Chondrocyte (in vitro differentiated cells): ENCODE measurements at regions not wholly inside any gene's neighbourhood (a gene's known extent, or its start where the extent isn't known, plus 50 kb on each side); places are given as distances from the start of the nearest gene placed in this dataset.

Source experiments
- DNase-seq: peaks from one replicate; pipeline ENCODE4 v3.0.0; 2021; ENCODE audit warnings: mixed read lengths, low spot score
- H3K27ac Mint-ChIP-seq: one replicate; pipeline ENCODE4 v1.8.0; 2021; ENCODE audit warnings: mild to moderate bottlenecking, moderate library complexity, mixed read lengths; ENCODE audit not compliant: unreplicated experiment
- H3K27me3 Mint-ChIP-seq: 2 replicates; pipeline ENCODE4 v1.8.0; 2021; ENCODE audit warnings: low read depth, mixed read lengths
- H3K36me3 Mint-ChIP-seq: 2 replicates; pipeline ENCODE4 v1.8.0; 2021; ENCODE audit warnings: low read depth, mixed read lengths
- H3K4me1 Mint-ChIP-seq: 2 replicates; pipeline ENCODE4 v1.8.0; 2021; ENCODE audit warnings: low read depth, mild to moderate bottlenecking, mixed read lengths
- H3K4me3 Mint-ChIP-seq: one replicate; pipeline ENCODE4 v1.8.0; 2021; ENCODE audit warnings: mild to moderate bottlenecking, moderate library complexity, mixed read lengths; ENCODE audit not compliant: unreplicated experiment
- H3K9me3 Mint-ChIP-seq: 2 replicates; pipeline ENCODE4 v1.8.0; 2021; ENCODE audit warnings: low read depth, mixed read lengths
- CTCF ChIP-seq: fragments of 200-600 bp; sonication (generic); IDR thresholded peaks from 2 replicates; pipeline ENCODE4 v1.5.0; 2021; ENCODE audit warnings: antibody characterized with exemption, mild to moderate bottlenecking, moderate library complexity

GRCh38 chr7:84663224-84663623 lies 468.6 kb upstream of the SEMA3A start:
- H3K36me3 Mint-ChIP-seq, result no peaks in the 10 kb centered on the region
- H3K9me3 Mint-ChIP-seq, result no peaks in the 10 kb centered on the region
- no peak for DNase-seq
- TF ChIP-seq CTCF, result no peak
- peaks cover 28% of the 10 kb centered on the region for H3K4me1 Mint-ChIP-seq
- no peaks in the 10 kb centered on the region for H3K27me3 Mint-ChIP-seq
- no peak overlapping the region for H3K4me3 Mint-ChIP-seq
- H3K27ac Mint-ChIP-seq, result peak overlapping the region; percentile 47

- no peaks in the 10 kb centered on the region for H3K27me3 Mint-ChIP-seq
- no peak overlapping the region for H3K27ac Mint-ChIP-seq
- H3K4me1 Mint-ChIP-seq, result peaks cover under 1% of the 10 kb centered on the region
- no peak overlapping the region for H3K4me3 Mint-ChIP-seq
- DNase-seq, result no peak
- TF ChIP-seq CTCF, result no peak
- no peaks in the 10 kb centered on the region for H3K36me3 Mint-ChIP-seq
- H3K9me3 Mint-ChIP-seq, result no peaks in the 10 kb centered on the region
Measured at GRCh38 chr7:84658286-84658685, 463.7 kb upstream of the SEMA3A start.

- H3K27me3 Mint-ChIP-seq, result no peaks in the 10 kb centered on the region
- no peaks in the 10 kb centered on the region for H3K36me3 Mint-ChIP-seq
- no peak for TF ChIP-seq CTCF
- peaks cover 20% of the 10 kb centered on the region for H3K4me1 Mint-ChIP-seq
- no peak overlapping the region for H3K4me3 Mint-ChIP-seq
- no peak for DNase-seq
- H3K9me3 Mint-ChIP-seq, result no peaks in the 10 kb centered on the region
- no peak overlapping the region for H3K27ac Mint-ChIP-seq
Measured at GRCh38 chr7:84654273-84654672, 459.7 kb upstream of the SEMA3A start.

- H3K27ac Mint-ChIP-seq, result no peak overlapping the region
- no peak overlapping the region for H3K4me3 Mint-ChIP-seq
- DNase-seq, result no peak
- no peaks in the 10 kb centered on the region for H3K9me3 Mint-ChIP-seq
- H3K4me1 Mint-ChIP-seq, result peaks cover 39% of the 10 kb centered on the region
- H3K27me3 Mint-ChIP-seq, result no peaks in the 10 kb centered on the region
- H3K36me3 Mint-ChIP-seq, result no peaks in the 10 kb centered on the region
- no peak for TF ChIP-seq CTCF
Measured at GRCh38 chr7:84651876-84652275, 457.3 kb upstream of the SEMA3A start.

GRCh38 chr7:84647797-84648757 lies 453.5 kb upstream of the SEMA3A start:
- no peak overlapping the region for H3K4me3 Mint-ChIP-seq
- no peaks in the 10 kb centered on the region for H3K27me3 Mint-ChIP-seq
- peaks cover 39% of the 10 kb centered on the region for H3K4me1 Mint-ChIP-seq
- H3K9me3 Mint-ChIP-seq, result no peaks in the 10 kb centered on the region
- no peak for DNase-seq
- H3K36me3 Mint-ChIP-seq, result no peaks in the 10 kb centered on the region
- TF ChIP-seq CTCF, result no peak
- peak overlapping the region; percentile 46 for H3K27ac Mint-ChIP-seq
